GM12878 (cell line): ENCODE measurements at regions not wholly inside any gene's neighbourhood (a gene's known extent, or its start where the extent isn't known, plus 50 kb on each side); places are given as distances from the start of the nearest gene placed in this dataset.

Source experiments
- ATAC-seq: fragments of 200-7000 bp; cut with Tn5 transposase; 3 replicates; pipeline ENCODE4 v1.9.1; 2020; ENCODE audit warnings: mild to moderate bottlenecking, moderate library complexity
- BruUV-seq: library from RNA; stranded (reverse); fragments of 400-500 nt; replicated peaks from 2 replicates; lab custom pipeline; 2021; lab: Mats Ljungman, UMichigan
- CTCF ChIA-PET: fragments of 300-600 bp; sonication (Branson Sonifier 250); formaldehyde crosslinking; extraction: SDS; loops from one replicate; lab custom pipeline; 2021; ENCODE audit warnings: inconsistent platforms; lab: Yijun Ruan, JAX
- POLR2A ChIA-PET: fragments of 350-600 bp; formaldehyde crosslinking; extraction: SDS; loops from one replicate; lab custom pipeline; 2021; ENCODE audit warnings: inconsistent platforms; lab: Charles Lee
- RAD21 ChIA-PET: fragments of 300-600 bp; sonication (Branson Sonifier 250); formaldehyde crosslinking; loops from one replicate; lab custom pipeline; 2023; ENCODE audit warnings: antibody characterized with exemption; ENCODE audit not compliant: unreplicated experiment; lab: Charles Lee
- SMC1A ChIA-PET: fragments of 300-600 bp; sonication (Branson Sonifier 250); formaldehyde crosslinking; loops from one replicate; lab custom pipeline; 2023; ENCODE audit not compliant: unreplicated experiment, uncharacterized antibody; lab: Charles Lee
- DNase-seq: peaks from one replicate; pipeline ENCODE4 v3.0.0-alpha.2; 2011; ENCODE audit warnings: low read depth, low spot score
- FAIRE-seq: peaks from 3 replicates; lab custom pipeline; 2011; peaks lifted over from hg19 to GRCh38; lab: Jason Lieb, UNC
- H2AFZ ChIP-seq: 2 replicates; pipeline ENCODE4 v1.6.0; 2011; ENCODE audit warnings: low read depth, low read length, control low read depth; ENCODE audit not compliant: control insufficient read depth
- H3K27ac ChIP-seq: 2 replicates; pipeline ENCODE4 v1.5.1; 2011; ENCODE audit warnings: control low read depth; ENCODE audit not compliant: control insufficient read depth, insufficient read depth
- H3K27me3 ChIP-seq, 2 experiments: replicated peaks in 1 of 2; 2 replicates each; pipeline versions ENCODE4 v1.6.0 to v1.6.1; 2011; ENCODE audit warnings: low read length in 1 of 2; ENCODE audit not compliant: control insufficient read depth in 2 of 2, insufficient read depth in 2 of 2
- H3K36me3 ChIP-seq, 2 experiments: 2 replicates each; pipeline ENCODE4 v1.5.1; 2011; ENCODE audit warnings: low read length in 1 of 2; ENCODE audit not compliant: control insufficient read depth in 2 of 2, insufficient read depth in 2 of 2
- H3K4me1 ChIP-seq: 2 replicates; pipeline ENCODE4 v1.6.1; 2011; ENCODE audit warnings: mild to moderate bottlenecking, low read length, moderate library complexity, mixed read lengths; ENCODE audit not compliant: control insufficient read depth, insufficient read depth
- H3K4me2 ChIP-seq: 2 replicates; pipeline ENCODE4 v1.6.0; 2011; ENCODE audit warnings: control low read depth; ENCODE audit not compliant: control insufficient read depth, insufficient read depth
- H3K4me3 ChIP-seq: fragments of 200-600 bp; sonication (generic); 2 replicates; pipeline ENCODE4 v1.5.1; 2016
- H3K79me2 ChIP-seq: 2 replicates; pipeline ENCODE4 v1.6.0; 2011; ENCODE audit warnings: low read length; ENCODE audit not compliant: control insufficient read depth, insufficient read depth
- H3K9ac ChIP-seq: 2 replicates; pipeline ENCODE4 v1.8.0; 2011; ENCODE audit warnings: low read length, control low read depth, mixed read lengths; ENCODE audit not compliant: control insufficient read depth, insufficient read depth
- H3K9me3 ChIP-seq: replicated peaks from 3 replicates; pipeline ENCODE4 v1.5.1; 2011; ENCODE audit warnings: mild to moderate bottlenecking, low read length; ENCODE audit not compliant: control insufficient read depth, insufficient read depth
- H4K20me1 ChIP-seq: 2 replicates; pipeline ENCODE4 v1.6.0; 2011; ENCODE audit not compliant: control insufficient read depth, insufficient read depth
- ATF7 ChIP-seq: fragments of 450-650 bp; IDR thresholded peaks from 2 replicates; pipeline ENCODE4 v1.6.1; 2016; ENCODE audit warnings: low read depth, mild to moderate bottlenecking
- BACH1 ChIP-seq: fragments of 450-650 bp; IDR thresholded peaks from 2 replicates; pipeline ENCODE4 v1.6.1; 2017; ENCODE audit warnings: mild to moderate bottlenecking, borderline replicate concordance
- BRCA1 ChIP-seq: IDR thresholded peaks from 2 replicates; pipeline ENCODE4 v1.6.1; 2011; ENCODE audit warnings: low read depth, low read length, improper control_type of control experiment
- CBX3 ChIP-seq: fragments of 200-600 bp; sonication (generic); IDR thresholded peaks from 2 replicates; pipeline ENCODE4 v1.6.1; 2016; ENCODE audit warnings: low read depth, borderline replicate concordance
- DPF2 ChIP-seq: fragments of 450-650 bp; IDR thresholded peaks from 2 replicates; pipeline ENCODE4 v1.6.1; 2017; ENCODE audit warnings: mild to moderate bottlenecking
- MXI1 ChIP-seq: fragments of 150-350 bp; IDR thresholded peaks from 2 replicates; pipeline ENCODE4 v1.6.1; 2011; ENCODE audit warnings: low read depth, mild to moderate bottlenecking, inconsistent platforms, low read length, improper control_type of control experiment
- PAX5 ChIP-seq: IDR thresholded peaks from 2 replicates; pipeline ENCODE4 v1.6.1; 2011; ENCODE audit warnings: low read depth, low read length, borderline replicate concordance
- RCOR1 ChIP-seq: conservative IDR thresholded peaks from 2 replicates; pipeline ENCODE4 v1.6.1; 2012; ENCODE audit warnings: low read depth, low read length, improper control_type of control experiment
- RELA ChIP-seq: fragments of 450-650 bp; IDR thresholded peaks from 2 replicates; pipeline ENCODE4 v1.8.0; 2014; ENCODE audit warnings: borderline replicate concordance; ENCODE audit not compliant: partially characterized antibody
- SIX5 ChIP-seq: IDR thresholded peaks from 2 replicates; pipeline ENCODE4 v1.6.1; 2011; ENCODE audit warnings: mild to moderate bottlenecking, low read depth, low read length, moderate library complexity; ENCODE audit not compliant: severe bottlenecking
- SREBF1 ChIP-seq: IDR thresholded peaks from 2 replicates; pipeline ENCODE4 v1.6.1; 2012; ENCODE audit warnings: mild to moderate bottlenecking, low read length
- STAT3 ChIP-seq: IDR thresholded peaks from 2 replicates; pipeline ENCODE4 v1.6.1; 2011; ENCODE audit warnings: low read depth, low read length, improper control_type of control experiment
- SUPT20H ChIP-seq: IDR thresholded peaks from 2 replicates; pipeline ENCODE4 v1.6.1; 2011; ENCODE audit warnings: low read depth, mild to moderate bottlenecking, low read length, moderate library complexity, borderline replicate concordance; ENCODE audit not compliant: control insufficient read depth
- ZNF207 ChIP-seq: fragments of 450-650 bp; IDR thresholded peaks from 2 replicates; pipeline ENCODE4 v1.6.1; 2014; ENCODE audit warnings: antibody characterized with exemption, mild to moderate bottlenecking, borderline replicate concordance
- WGBS: methylation state at CpG from one replicate; pipeline ENCODE4 v1.1.6; 2016; ENCODE audit warnings: low lambda C conversion rate; ENCODE audit not compliant: insufficient replicate concordance, insufficient coverage; ENCODE audit errors: missing lambda C conversion rate; 5-methylcytosine and 5-hydroxymethylcytosine counted together
- in situ Hi-C: fragments of 300-500 bp; cut with MboI; formaldehyde crosslinking; loops from 9 replicates; pipeline ENCODE4 v1.14.3; 2018; ENCODE audit warnings: mixed read lengths
- intact Hi-C: fragments of 100-400 bp; cut with micrococcal nuclease; formaldehyde crosslinking; loops from one replicate; pipeline ENCODE4 v1.14.2; 2022; ENCODE audit not compliant: unreplicated experiment
- TF ChIP-seq, protein P1 (sequence below): IDR thresholded peaks from 2 replicates; pipeline ENCODE4 v1.6.1; 2011; ENCODE audit warnings: borderline replicate concordance, low read depth, mild to moderate bottlenecking, moderate library complexity, low read length; ENCODE audit not compliant: insufficient read depth, poor library complexity, severe bottlenecking
- TF ChIP-seq, protein P2 (sequence below): fragments of 450-650 bp; IDR thresholded peaks from 2 replicates; pipeline ENCODE4 v1.6.1; 2017; ENCODE audit warnings: low read depth, mild to moderate bottlenecking, moderate library complexity

DNA sequence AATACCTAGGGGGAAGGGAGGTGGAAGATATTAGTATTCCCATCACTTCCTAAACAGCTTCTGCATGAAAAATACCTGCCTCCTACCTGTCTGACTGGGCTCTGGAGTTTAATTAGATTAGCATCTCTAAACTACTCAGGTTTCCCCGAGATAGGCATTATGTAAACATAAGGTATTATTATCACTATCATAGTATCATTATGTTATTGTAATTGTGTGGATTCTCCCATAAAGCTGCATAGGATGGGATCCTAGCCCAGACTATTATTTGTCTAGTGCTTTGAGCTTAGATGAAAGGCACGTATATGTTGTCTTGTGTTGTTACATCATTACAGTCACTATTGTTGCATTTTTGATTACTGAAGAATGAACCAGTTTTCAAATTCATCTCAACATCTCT is 115.2 kb upstream of the SOX21 start (continued):
- TF ChIP-seq, protein P1, sequence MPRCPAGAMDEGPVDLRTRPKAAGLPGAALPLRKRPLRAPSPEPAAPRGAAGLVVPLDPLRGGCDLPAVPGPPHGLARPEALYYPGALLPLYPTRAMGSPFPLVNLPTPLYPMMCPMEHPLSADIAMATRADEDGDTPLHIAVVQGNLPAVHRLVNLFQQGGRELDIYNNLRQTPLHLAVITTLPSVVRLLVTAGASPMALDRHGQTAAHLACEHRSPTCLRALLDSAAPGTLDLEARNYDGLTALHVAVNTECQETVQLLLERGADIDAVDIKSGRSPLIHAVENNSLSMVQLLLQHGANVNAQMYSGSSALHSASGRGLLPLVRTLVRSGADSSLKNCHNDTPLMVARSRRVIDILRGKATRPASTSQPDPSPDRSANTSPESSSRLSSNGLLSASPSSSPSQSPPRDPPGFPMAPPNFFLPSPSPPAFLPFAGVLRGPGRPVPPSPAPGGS: no peak
- TF ChIP-seq ATF7: no peak

DNA sequence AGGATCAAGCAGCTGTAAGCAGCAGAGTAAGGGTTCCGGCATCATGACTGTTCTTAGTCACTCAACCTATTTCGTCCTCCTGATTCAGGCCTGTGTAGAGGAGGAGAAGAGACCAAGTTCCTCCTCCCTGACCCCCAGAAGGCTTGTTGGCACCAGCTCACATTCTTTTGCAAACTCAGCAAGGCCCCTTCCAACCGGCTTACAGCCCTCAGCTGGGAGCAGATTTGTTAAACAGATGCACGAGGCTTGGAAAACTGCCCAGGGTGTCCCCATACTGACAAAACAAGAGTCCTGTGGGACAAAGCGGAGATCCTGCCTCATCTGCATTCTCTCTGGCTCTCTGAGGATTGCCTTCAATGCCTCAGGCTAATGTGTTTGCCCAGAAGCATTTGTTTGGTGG is 113.2 kb upstream of the SOX21 start:
- H3K9me3 ChIP-seq: no peaks in the 10 kb centered on the region
- H3K4me2 ChIP-seq: no peak overlapping the region
- BruUV-seq: no TSS peak
- no peak overlapping the region for H3K27ac ChIP-seq
- intact Hi-C loops: no loop called here
- ChIA-PET CTCF (interaction anchor here (0.7 kb wide), 1 partner anchor 1116 kb away, joined by 3 read pairs; no protein-coding TSS in a partner anchor), RAD21 (no interaction called here), SMC1A (interaction anchor here (0.8 kb wide), 1 partner anchor 12 kb away, joined by 3 read pairs; no protein-coding TSS in a partner anchor), POLR2A (no interaction called here)
- no peaks in the 10 kb centered on the region for H4K20me1 ChIP-seq
- ATAC-seq: no peak
- H3K79me2 ChIP-seq: no peaks in the 10 kb centered on the region
- no peak for DNase-seq
- in situ Hi-C loops: no loop called here
- TF ChIP-seq MXI1: no peak
- TF ChIP-seq SIX5: no peak
- TF ChIP-seq SUPT20H: no peak
- TF ChIP-seq SREBF1: no peak
- TF ChIP-seq, protein P2, sequence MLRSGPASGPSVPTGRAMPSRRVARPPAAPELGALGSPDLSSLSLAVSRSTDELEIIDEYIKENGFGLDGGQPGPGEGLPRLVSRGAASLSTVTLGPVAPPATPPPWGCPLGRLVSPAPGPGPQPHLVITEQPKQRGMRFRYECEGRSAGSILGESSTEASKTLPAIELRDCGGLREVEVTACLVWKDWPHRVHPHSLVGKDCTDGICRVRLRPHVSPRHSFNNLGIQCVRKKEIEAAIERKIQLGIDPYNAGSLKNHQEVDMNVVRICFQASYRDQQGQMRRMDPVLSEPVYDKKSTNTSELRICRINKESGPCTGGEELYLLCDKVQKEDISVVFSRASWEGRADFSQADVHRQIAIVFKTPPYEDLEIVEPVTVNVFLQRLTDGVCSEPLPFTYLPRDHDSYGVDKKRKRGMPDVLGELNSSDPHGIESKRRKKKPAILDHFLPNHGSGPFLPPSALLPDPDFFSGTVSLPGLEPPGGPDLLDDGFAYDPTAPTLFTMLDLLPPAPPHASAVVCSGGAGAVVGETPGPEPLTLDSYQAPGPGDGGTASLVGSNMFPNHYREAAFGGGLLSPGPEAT: no peak
- no peak for TF ChIP-seq BRCA1
- no peak for TF ChIP-seq DPF2
- TF ChIP-seq CBX3: no peak
- TF ChIP-seq PAX5: no peak
- no peak for TF ChIP-seq BACH1
- TF ChIP-seq RCOR1: no peak
- no peak for TF ChIP-seq ZNF207
- no peak for TF ChIP-seq STAT3
- TF ChIP-seq RELA: no peak
- H3K4me3 ChIP-seq: no peak overlapping the region
- 33% methylated on average over 5 of the region's 5 CpGs for WGBS
- H3K9ac ChIP-seq: no peak overlapping the region
- no peaks in the 10 kb centered on the region; a peak in 1 of 4 replicates for H3K27me3 ChIP-seq
- no peak for FAIRE-seq
- H3K36me3 ChIP-seq: no peaks in the 10 kb centered on the region
- H2AFZ ChIP-seq: no peak overlapping the region
- no peaks in the 10 kb centered on the region for H3K4me1 ChIP-seq
